GM19395 (cell line): ENCODE measurements at regions not wholly inside any gene's neighbourhood (a gene's known extent, or its start where the extent isn't known, plus 50 kb on each side); places are given as distances from the start of the nearest gene placed in this dataset.

Experiments
- ATAC-seq: cut with Tn5 transposase; IDR thresholded peaks from one replicate; pipeline ENCODE4 v1.9.1; 2021; ENCODE audit warnings: mild to moderate bottlenecking, moderate library complexity; ENCODE audit not compliant: unreplicated experiment

GRCh38 chr2:236862961-236863728 is 222.5 kb upstream of the COPS8 start:
- no peak for ATAC-seq

- ATAC-seq: no peak
Measured at GRCh38 chr2:236863729-236864126, 222.0 kb upstream of the COPS8 start.

- ATAC-seq: no peak
Measured at GRCh38 chr2:236865052-236865451, 220.6 kb upstream of the COPS8 start.

- no peak for ATAC-seq
Measured at GRCh38 chr2:236866542-236867340, 218.9 kb upstream of the COPS8 start.

GRCh38 chr2:236867441-236868260 is 218.0 kb upstream of the COPS8 start:
- ATAC-seq: no peak

- no peak for ATAC-seq
Measured at GRCh38 chr2:236870370-236870769, 215.3 kb upstream of the COPS8 start.

- ATAC-seq: no peak
Measured at GRCh38 chr2:236871500-236872001, 214.1 kb upstream of the COPS8 start.

GRCh38 chr2:236872015-236872414 is 213.7 kb upstream of the COPS8 start:
- no peak for ATAC-seq

GRCh38 chr2:236872981-236873380 is 212.7 kb upstream of the COPS8 start:
- ATAC-seq: no peak

GRCh38 chr2:236873636-236874035 is 212.1 kb upstream of the COPS8 start:
- no peak for ATAC-seq

GRCh38 chr2:236874866-236875481 is 210.7 kb upstream of the COPS8 start:
- no peak for ATAC-seq

GRCh38 chr2:236875906-236876505 is 209.7 kb upstream of the COPS8 start:
- ATAC-seq: no peak

GRCh38 chr2:236876642-236877041 is 209.0 kb upstream of the COPS8 start:
- ATAC-seq: no peak

- no peak for ATAC-seq
Measured at GRCh38 chr2:236877972-236878371, 207.7 kb upstream of the COPS8 start.

GRCh38 chr2:236879416-236879963 is 206.2 kb upstream of the COPS8 start:
- ATAC-seq: no peak

- no peak for ATAC-seq
Measured at GRCh38 chr2:236882074-236882473, 203.6 kb upstream of the COPS8 start.

- ATAC-seq: no peak
Measured at GRCh38 chr2:236882930-236883329, 202.8 kb upstream of the COPS8 start.

GRCh38 chr2:236883819-236884218 is 201.9 kb upstream of the COPS8 start:
- no peak for ATAC-seq

GRCh38 chr2:236884569-236885175 is 201.0 kb upstream of the COPS8 start:
- no peak for ATAC-seq

- no peak for ATAC-seq
Measured at GRCh38 chr2:236886456-236886855, 199.2 kb upstream of the COPS8 start.
